IPS DF 4.7 (cell line): ENCODE measurements at regions not wholly inside any gene's neighbourhood (a gene's known extent, or its start where the extent isn't known, plus 50 kb on each side); places are given as distances from the start of the nearest gene placed in this dataset.

Experiments used
- DNase-seq: peaks from one replicate; pipeline ENCODE4 v3.0.0-alpha.2; 2013; ENCODE audit warnings: low spot score; ENCODE audit errors: extremely low read depth

GRCh38 chr10:47053081-47053798, 142.0 kb downstream of the PTPN20 start:
- no peak for DNase-seq

DNA sequence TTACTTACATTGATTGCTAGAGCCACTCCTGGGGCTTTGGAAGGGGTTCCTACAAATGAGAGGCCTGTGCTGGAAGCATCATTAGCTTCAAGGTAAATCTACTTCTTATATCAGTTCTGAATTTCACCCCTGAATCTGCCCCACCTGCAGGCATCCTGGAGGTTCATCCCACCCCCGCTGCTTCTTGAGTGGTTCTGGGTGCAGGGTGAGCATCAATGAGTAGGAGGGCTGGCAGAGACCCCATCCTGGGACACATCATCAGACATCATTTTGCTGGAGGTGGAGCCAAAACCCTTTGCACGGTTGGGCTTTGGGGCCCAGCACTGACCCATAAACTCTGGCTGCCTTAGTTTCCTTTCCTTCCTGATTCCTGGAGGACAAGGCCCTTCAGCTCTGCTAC, 143.7 kb downstream of the PTPN20 start:
- DNase-seq = no peak

DNA sequence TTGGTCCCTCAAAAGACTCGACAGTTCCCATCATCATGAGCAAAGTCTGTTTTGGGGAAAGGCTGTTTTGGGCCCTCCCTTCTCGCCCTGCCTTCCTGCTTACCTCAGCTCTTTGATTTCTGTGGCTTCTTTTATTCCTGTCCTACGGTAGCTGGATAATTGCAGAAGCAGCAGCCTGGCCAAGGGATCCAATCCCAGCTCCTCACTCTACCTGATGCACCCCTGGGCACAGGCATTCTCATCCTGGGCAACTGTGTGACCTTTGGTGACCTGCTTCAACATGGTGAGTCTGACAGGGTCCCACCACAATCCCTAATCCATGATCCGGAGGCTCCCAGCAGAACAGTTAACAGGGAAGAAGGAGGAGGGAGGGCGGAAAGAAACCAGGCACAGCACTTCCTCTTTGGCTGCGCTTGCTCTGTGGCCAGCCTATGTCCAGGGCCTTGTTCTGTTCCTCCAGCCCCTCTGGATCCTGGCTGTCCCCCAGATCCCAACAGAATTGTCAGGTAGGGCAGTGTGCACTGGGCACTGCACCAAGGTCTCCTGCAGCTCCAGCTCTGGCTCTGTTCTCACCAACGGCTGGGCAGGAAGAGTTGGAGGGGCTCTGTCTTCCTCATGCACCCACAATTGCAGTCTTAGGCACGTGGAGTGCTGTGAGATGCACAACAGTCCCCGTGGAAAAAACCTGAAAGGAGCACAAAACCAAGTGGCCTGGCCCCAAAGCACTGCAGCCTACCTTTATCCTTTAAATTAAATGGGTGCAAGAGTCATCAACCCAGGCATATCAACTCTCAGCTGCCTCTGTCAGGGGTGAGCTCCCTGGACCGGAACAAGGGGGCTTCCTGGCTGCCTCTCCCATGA, 144.4 kb downstream of the PTPN20 start:
- DNase-seq = no peak

DNA sequence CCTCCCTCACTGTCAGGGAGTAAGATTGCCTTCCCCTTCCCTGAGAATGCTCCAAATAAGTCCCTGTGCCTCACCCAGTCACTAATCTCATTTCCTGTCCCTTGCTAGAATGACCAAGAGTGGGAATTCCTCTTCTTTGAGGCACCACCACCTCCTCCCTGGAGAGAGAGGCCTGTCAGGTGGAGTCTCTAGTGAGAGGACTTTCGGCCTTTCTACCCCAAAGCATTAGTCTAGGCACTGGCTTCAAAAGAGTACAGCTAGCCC, 145.0 kb downstream of the PTPN20 start:
- DNase-seq = no peak

GRCh38 chr10:47057471-47057870, 146.2 kb downstream of the PTPN20 start:
- DNase-seq = no peak

- DNase-seq = no peak
These were observed 146.9 kb downstream of the PTPN20 start for GRCh38 chr10:47058032-47058702.

DNA sequence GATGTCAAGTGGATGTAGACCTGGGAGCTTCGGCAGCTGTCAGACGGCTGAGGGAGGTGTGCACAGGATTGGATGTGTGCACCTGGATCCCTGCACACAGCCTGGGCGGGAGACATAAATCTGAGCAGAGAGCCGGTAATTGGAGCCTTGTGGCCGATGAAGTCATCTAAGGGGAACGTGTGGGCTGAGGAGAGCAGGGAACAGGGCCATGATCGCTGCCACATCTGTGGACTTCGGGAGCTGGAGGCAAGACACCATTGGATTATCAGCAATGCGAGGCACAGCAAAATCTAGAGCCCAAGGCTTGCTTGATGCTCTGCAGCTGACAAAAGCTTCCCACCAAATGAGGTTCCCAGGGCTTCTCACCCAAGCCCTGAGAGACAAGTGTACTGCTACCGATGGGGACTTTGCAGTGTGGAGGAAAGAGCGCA, 147.7 kb downstream of the PTPN20 start:
- DNase-seq = no peak

DNA sequence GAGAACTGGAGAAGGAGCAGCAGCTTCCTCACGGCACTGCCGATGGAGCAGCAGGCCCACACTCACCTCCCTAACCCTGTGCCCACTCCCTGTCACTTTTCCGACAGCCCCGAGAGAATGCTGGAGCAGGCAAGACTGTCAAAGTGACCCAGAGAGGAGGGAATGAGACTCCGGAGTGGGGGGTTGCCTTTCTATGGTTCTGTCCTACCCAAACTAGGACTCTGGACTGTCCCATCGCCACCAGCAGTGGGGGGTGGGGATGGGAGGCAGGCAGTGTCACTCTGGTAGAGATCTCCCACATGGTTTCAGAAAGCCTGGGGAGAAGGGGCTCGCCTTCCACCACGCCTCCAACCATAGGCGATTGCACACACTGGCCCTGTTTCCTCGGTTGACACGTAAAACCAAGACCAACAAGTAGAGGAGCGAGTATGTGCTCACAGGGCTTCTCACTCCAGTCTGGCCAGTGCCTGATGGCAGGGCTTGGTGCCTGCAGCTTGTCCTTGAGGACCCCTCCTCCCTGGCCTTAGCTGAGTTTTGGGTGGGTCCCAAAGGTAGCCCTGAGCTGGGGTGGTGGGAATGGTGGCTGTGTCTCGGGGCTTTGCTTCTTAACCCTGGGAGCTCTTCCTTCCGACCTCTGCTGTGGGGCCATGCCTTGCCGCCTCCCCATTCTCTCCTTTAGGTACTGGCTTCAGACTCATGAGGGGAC, 148.5 kb downstream of the PTPN20 start:
- no peak for DNase-seq

- DNase-seq = no peak
These were observed 149.1 kb downstream of the PTPN20 start for GRCh38 chr10:47060356-47060755.

GRCh38 chr10:47060993-47061500, 149.8 kb downstream of the PTPN20 start:
- no peak for DNase-seq

- DNase-seq = no peak
These were observed 150.5 kb downstream of the PTPN20 start for GRCh38 chr10:47061776-47062175.

DNA sequence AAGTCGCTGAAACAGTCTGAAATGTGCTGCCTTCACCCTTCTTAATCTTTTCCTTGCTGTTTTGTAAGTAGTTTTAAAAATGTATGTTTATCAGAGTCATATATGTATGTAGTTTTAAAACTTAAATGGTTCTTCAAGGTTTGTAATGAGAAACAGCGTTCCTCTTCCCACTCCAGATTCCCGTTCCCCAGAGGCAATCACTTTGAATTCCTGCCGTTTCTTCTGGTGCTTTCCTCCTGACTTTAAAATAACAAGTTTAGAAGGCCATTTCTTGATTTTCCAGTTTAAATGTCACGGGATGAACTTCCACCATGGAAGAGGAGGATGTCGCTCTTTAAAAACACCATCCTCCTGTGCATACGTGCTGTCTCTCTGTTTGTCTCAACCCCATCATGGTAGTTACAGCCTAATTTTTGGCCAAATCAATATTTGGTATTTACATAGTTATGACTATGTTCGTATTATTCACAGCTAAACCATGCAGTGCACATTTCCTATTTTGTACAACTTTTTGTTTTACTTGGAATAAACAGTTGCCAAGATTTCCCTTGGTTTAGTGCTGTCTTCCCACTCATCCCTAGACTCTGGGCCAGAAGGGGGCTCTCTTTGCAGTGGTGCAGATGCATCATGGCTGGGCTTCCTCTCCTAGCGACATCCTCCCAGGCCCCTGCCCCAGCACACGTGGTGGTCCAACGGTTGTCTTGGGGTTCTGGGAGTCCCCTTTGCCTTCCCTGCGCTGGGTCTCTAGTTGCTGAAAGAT, 151.4 kb downstream of the PTPN20 start:
- DNase-seq = no peak

DNA sequence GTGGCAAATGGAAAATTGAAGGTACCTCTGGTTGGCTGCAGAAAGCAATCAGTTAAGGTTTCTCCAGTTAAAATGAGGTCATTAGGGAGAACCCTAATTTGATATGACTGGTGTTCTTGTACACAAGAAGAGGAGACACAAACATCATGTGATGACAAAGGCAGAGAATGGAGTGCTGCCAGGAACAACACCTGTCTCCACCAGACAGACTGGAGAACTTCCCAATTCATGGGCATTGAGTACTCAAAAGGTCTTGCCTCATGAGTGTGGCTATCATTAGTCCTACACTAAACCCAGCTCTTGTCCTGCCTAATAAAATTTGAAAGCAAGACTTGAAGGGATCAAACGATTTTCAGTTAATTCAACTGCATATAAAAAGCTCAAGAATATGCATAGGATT, 152.6 kb downstream of the PTPN20 start:
- DNase-seq = no peak

DNA sequence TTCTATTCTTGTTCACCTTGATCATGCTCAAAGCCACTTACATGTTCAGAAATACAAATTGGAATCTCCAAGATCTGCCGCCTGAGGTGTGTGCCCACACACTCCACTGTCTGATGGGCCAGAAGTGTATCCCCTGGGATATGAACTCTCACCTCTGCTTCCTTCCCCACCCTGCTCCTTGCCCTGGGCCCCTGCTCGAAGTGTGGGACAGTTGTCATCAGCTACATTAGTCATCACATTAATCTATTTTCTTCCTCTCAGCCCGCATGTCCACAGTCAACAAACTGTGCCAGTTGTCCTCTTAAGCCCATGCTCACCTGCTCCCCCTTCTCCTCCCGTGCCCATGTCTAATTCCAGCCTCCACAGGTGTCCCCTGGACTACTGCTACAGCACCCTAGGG, 154.7 kb downstream of the PTPN20 start:
- no peak for DNase-seq

- no peak for DNase-seq
These were observed 157.0 kb downstream of the PTPN20 start for GRCh38 chr10:47067949-47068940.

DNA sequence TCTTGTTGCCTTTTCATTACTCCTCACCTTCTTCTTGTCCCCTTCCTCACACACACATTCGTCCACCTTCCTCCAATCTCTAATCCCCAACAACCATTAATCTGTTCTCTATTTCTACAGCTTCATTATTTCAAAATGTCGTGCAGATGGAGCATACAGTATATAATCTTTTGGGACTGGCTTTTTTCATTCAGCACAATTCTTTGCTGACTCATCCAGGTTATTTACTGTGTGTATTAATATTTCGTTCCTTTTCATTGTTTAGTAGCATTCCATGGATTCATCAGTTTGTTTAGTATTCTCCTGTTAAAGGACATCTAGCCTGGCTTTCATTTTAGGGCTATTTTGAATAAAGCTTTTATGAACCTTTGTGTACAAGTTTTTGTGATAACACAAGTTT, 159.3 kb downstream of the PTPN20 start:
- no peak for DNase-seq

DNA sequence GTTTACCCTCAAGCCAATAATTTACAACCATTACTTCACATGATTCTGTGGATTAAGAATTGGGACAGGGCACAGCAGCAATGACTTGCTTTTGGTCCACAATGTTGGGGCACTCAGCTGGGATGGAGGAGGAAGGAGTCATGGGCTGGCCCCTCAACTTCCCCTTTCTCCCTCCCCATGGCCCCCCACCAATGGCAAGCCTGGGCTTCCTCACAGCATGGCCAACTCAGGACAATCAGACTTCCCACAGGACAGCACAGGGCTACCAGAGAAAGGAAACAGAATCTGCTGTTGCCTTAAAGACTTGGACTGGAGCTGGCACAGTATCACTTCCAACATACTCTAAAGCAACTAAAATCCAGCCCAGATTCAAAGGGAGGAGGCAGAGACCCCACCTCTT, 160.7 kb downstream of the PTPN20 start:
- DNase-seq = no peak

- no peak for DNase-seq
These were observed 162.7 kb downstream of the PTPN20 start for GRCh38 chr10:47073967-47074366.

GRCh38 chr10:47076949-47077361, 165.7 kb downstream of the PTPN20 start:
- no peak for DNase-seq

GRCh38 chr10:47077386-47077785, 166.2 kb downstream of the PTPN20 start:
- DNase-seq = no peak
